HCT116 (cell line): ENCODE measurements at regions not wholly inside any gene's neighbourhood (a gene's known extent, or its start where the extent isn't known, plus 50 kb on each side); places are given as distances from the start of the nearest gene placed in this dataset.

ENCODE experiments used
- ATAC-seq: fragments of 200-7000 bp; cut with Tn5 transposase; 2 replicates; pipeline ENCODE4 v1.9.1; 2020; ENCODE audit warnings: mild to moderate bottlenecking, moderate library complexity
- BruUV-seq: library from RNA; stranded (reverse); fragments of 400-500 nt; replicated peaks from 2 replicates; lab custom pipeline; 2021; lab: Mats Ljungman, UMichigan
- CTCF ChIA-PET: fragments of 300-600 bp; sonication (Branson Sonifier 250); formaldehyde crosslinking; loops from one replicate; lab custom pipeline; 2021; ENCODE audit warnings: antibody characterized with exemption; lab: Charles Lee
- POLR2A ChIA-PET: fragments of 300-600, 350-600 bp; sonication (Branson Sonifier 250); formaldehyde crosslinking; loops from one replicate; lab custom pipeline; 2021; ENCODE audit warnings: antibody characterized with exemption; lab: Charles Lee
- RAD21 ChIA-PET, 2 experiments: fragments of 300-600 bp; sonication (Branson Sonifier 250); formaldehyde crosslinking; loops; one replicate each; lab custom pipeline; 2023; ENCODE audit warnings: low total read pairs in 2 of 2; ENCODE audit not compliant: uncharacterized antibody in 2 of 2, unreplicated experiment in 2 of 2, low non-redundant PET in 1 of 2; lab: Charles Lee
- DNase-seq: peaks from one replicate; pipeline ENCODE4 v3.0.0-alpha.2; 2010; ENCODE audit warnings: low read depth, low spot score
- H2AFZ ChIP-seq: fragments of 200-600 bp; shearing (Covaris generic), sonication (generic); 2 replicates; pipeline ENCODE4 v1.6.1; 2017; ENCODE audit warnings: low read depth, mixed run types, mixed read lengths, antibody characterized with exemption, low read length; ENCODE audit not compliant: poor library complexity, severe bottlenecking
- H3K27ac ChIP-seq: 2 replicates; pipeline ENCODE4 v1.5.1; 2012; ENCODE audit warnings: low read depth, low read length
- H3K27me3 ChIP-seq: fragments of 200-600 bp; sonication (generic); 2 replicates; pipeline ENCODE4 v1.6.1; 2016; ENCODE audit warnings: mixed run types, low read length, mixed read lengths; ENCODE audit not compliant: insufficient read depth
- H3K36me3 ChIP-seq, 2 experiments: fragments of 200-500 bp in 1 of 2; fragments of 200-600 bp in 1 of 2; sonication (Bioruptor generic) in 1 of 2; sonication (generic) in 1 of 2; 2 replicates each; pipeline versions ENCODE4 v1.5.1 to v1.6.1; 2014 to 2016; ENCODE audit warnings: low read length in 2 of 2, inconsistent platforms in 1 of 2, mixed read lengths in 1 of 2, mixed run types in 1 of 2; ENCODE audit not compliant: insufficient read depth in 2 of 2, control insufficient read depth in 1 of 2
- H3K4me1 ChIP-seq, 2 experiments: fragments of 200-600 bp in 1 of 2; sonication (generic) in 1 of 2; 2 replicates each; pipeline versions ENCODE4 v1.5.1 to v1.6.1; 2012 to 2017; ENCODE audit warnings: low read length in 2 of 2, inconsistent platforms in 1 of 2, mild to moderate bottlenecking in 1 of 2, mixed read lengths in 1 of 2, mixed run types in 1 of 2, moderate library complexity in 1 of 2; ENCODE audit not compliant: insufficient read depth in 2 of 2, control insufficient read depth in 1 of 2
- H3K4me2 ChIP-seq: fragments of 200-600 bp; sonication (generic); 2 replicates; pipeline ENCODE4 v1.6.1; 2017; ENCODE audit warnings: mixed run types, low read length, mixed read lengths
- H3K4me3 ChIP-seq, 2 experiments: fragments of 200-600 bp in 1 of 2; sonication (generic) in 1 of 2; replicated peaks in 1 of 2; 2 replicates each; pipeline ENCODE4 v1.5.1; 2011 to 2016; ENCODE audit warnings: low read length in 2 of 2, control low read depth in 1 of 2, low read depth in 1 of 2, mild to moderate bottlenecking in 1 of 2, mixed read lengths in 1 of 2, mixed run types in 1 of 2
- H3K79me2 ChIP-seq: fragments of 200-600 bp; sonication (generic); 2 replicates; pipeline ENCODE4 v1.6.1; 2017; ENCODE audit warnings: mild to moderate bottlenecking, mixed run types, low read length, moderate library complexity, mixed read lengths; ENCODE audit not compliant: insufficient read depth
- H3K9ac ChIP-seq: fragments of 200-600 bp; sonication (generic); 2 replicates; pipeline ENCODE4 v1.6.1; 2016; ENCODE audit warnings: low read length, mixed read lengths
- H3K9me2 ChIP-seq: fragments of 200-600 bp; sonication (generic), shearing (Covaris generic); 2 replicates; pipeline ENCODE4 v1.6.1; 2017; ENCODE audit warnings: mixed run types, mild to moderate bottlenecking, moderate library complexity; ENCODE audit not compliant: insufficient read depth
- H3K9me3 ChIP-seq, 2 experiments: fragments of 200-500 bp in 1 of 2; fragments of 200-600 bp in 1 of 2; sonication (Bioruptor generic) in 1 of 2; sonication (generic) in 1 of 2; 2 replicates each; pipeline ENCODE4 v1.6.1; 2014 to 2017; ENCODE audit warnings: low read length in 2 of 2, mixed read lengths in 2 of 2, inconsistent platforms in 1 of 2, low read depth in 1 of 2, mild to moderate bottlenecking in 1 of 2, mixed run types in 1 of 2, moderate library complexity in 1 of 2; ENCODE audit not compliant: control insufficient read depth in 1 of 2, insufficient read depth in 1 of 2
- H4K20me1 ChIP-seq: fragments of 200-600 bp; sonication (generic), shearing (Covaris generic); 2 replicates; pipeline ENCODE4 v1.6.1; 2017; ENCODE audit warnings: mixed run types, mild to moderate bottlenecking, moderate library complexity; ENCODE audit not compliant: insufficient read depth
- CBX3 ChIP-seq: IDR thresholded peaks from 2 replicates; pipeline ENCODE4 v1.6.1; 2012; ENCODE audit warnings: low read depth
- CEBPB ChIP-seq: IDR thresholded peaks from 2 replicates; pipeline ENCODE4 v1.6.1; 2012; ENCODE audit warnings: low read depth
- EGR1 ChIP-seq: IDR thresholded peaks from 2 replicates; pipeline ENCODE4 v1.6.1; 2012; ENCODE audit warnings: low read depth
- EZH2phosphoT487 ChIP-seq: fragments of 200-600 bp; IDR thresholded peaks from 2 replicates; pipeline ENCODE4 v1.6.1; 2018; ENCODE audit warnings: antibody characterized with exemption, borderline replicate concordance
- FOSL1 ChIP-seq: IDR thresholded peaks from 2 replicates; pipeline ENCODE4 v1.6.1; 2012; ENCODE audit warnings: low read depth
- JUND ChIP-seq: IDR thresholded peaks from 2 replicates; pipeline ENCODE4 v1.6.1; 2012
- MAX ChIP-seq: IDR thresholded peaks from 2 replicates; pipeline ENCODE4 v1.6.1; 2012
- POLR2AphosphoS5 ChIP-seq: IDR thresholded peaks from 2 replicates; pipeline ENCODE4 v1.6.1; 2011; ENCODE audit warnings: mild to moderate bottlenecking, low read depth, low read length, moderate library complexity
- RAD21 ChIP-seq: IDR thresholded peaks from 2 replicates; pipeline ENCODE4 v1.6.1; 2012; ENCODE audit warnings: low read depth, mild to moderate bottlenecking
- SIN3A ChIP-seq: IDR thresholded peaks from 2 replicates; pipeline ENCODE4 v1.6.1; 2012; ENCODE audit warnings: low read depth
- SP1 ChIP-seq: IDR thresholded peaks from 2 replicates; pipeline ENCODE4 v1.6.1; 2012; ENCODE audit warnings: low read depth
- SRF ChIP-seq: IDR thresholded peaks from 2 replicates; pipeline ENCODE4 v1.6.1; 2012; ENCODE audit warnings: low read depth
- TCF7L2 ChIP-seq: IDR thresholded peaks from 2 replicates; pipeline ENCODE4 v1.7.0; 2011; ENCODE audit warnings: borderline replicate concordance, inconsistent platforms; ENCODE audit not compliant: insufficient read depth, insufficient read length; ENCODE audit errors: extremely low read depth
- YY1 ChIP-seq: IDR thresholded peaks from 2 replicates; pipeline ENCODE4 v1.6.1; 2011; ENCODE audit warnings: low read length, low read depth, moderate library complexity, mild to moderate bottlenecking; ENCODE audit not compliant: insufficient replicate concordance; ENCODE audit errors: extremely low read depth
- ZBTB33 ChIP-seq: IDR thresholded peaks from 2 replicates; pipeline ENCODE4 v1.6.1; 2011; ENCODE audit warnings: mild to moderate bottlenecking, low read length, moderate library complexity; ENCODE audit not compliant: insufficient replicate concordance; ENCODE audit errors: extremely low read depth
- ZNF274 ChIP-seq: fragments of 200-500 bp; sonication (Bioruptor generic); IDR thresholded peaks from 2 replicates; pipeline ENCODE4 v1.6.1; 2014; ENCODE audit warnings: mild to moderate bottlenecking, low read depth, low read length, inconsistent platforms
- intact Hi-C: fragments of 100-400 bp; cut with micrococcal nuclease; formaldehyde crosslinking; loops from 2 replicates; pipeline ENCODE4 v1.10.0; 2022
- TF ChIP-seq, protein P1 (sequence below): IDR thresholded peaks from 2 replicates; pipeline ENCODE4 v1.6.1; 2012; ENCODE audit warnings: low read depth

GRCh38 chr11:62025487-62026105 is 58.2 kb upstream of the FTH1 start:
- no peaks in the 10 kb centered on the region for H3K9me3 ChIP-seq
- BruUV-seq: no TSS peak
- H3K4me1 ChIP-seq: peaks cover 16 to 30% of the 10 kb centered on the region in 2 experiments
- H3K9ac ChIP-seq: peak overlapping the region; percentile 11
- H3K27me3 ChIP-seq: no peaks in the 10 kb centered on the region
- H4K20me1 ChIP-seq: no peaks in the 10 kb centered on the region
- no peaks in the 10 kb centered on the region for H3K79me2 ChIP-seq
- no peaks in the 10 kb centered on the region for H3K9me2 ChIP-seq
- POLR2A ChIA-PET: interaction anchor here (0.9 to 2.1 kb wide), 5 partner anchors 13 to 62 kb away, joined by 3 to 7 read pairs (median 4); partner anchors contain the start of gene FTH1
- H3K4me2 ChIP-seq: peak overlapping the region; percentile 51
- RAD21 ChIA-PET: no interaction called here
- DNase-seq (peak; percentile 82), ATAC-seq (peak; percentile 80)
- intact Hi-C loops: loop anchor here (2.0 kb wide), 1 partner anchor 19 kb away; no protein-coding TSS in a partner anchor
- CTCF ChIA-PET: interaction anchor here (1.0 kb wide), 1 partner anchor 56 kb away, joined by 4 read pairs; no protein-coding TSS in a partner anchor
- peak overlapping the region; percentile 33 for H2AFZ ChIP-seq
- no peak for TF ChIP-seq EZH2phosphoT487
- peak; percentile 57 for TF ChIP-seq POLR2AphosphoS5
- TF ChIP-seq FOSL1: peak; percentile 67
- peak; percentile 8 for TF ChIP-seq YY1
- TF ChIP-seq, protein P1, sequence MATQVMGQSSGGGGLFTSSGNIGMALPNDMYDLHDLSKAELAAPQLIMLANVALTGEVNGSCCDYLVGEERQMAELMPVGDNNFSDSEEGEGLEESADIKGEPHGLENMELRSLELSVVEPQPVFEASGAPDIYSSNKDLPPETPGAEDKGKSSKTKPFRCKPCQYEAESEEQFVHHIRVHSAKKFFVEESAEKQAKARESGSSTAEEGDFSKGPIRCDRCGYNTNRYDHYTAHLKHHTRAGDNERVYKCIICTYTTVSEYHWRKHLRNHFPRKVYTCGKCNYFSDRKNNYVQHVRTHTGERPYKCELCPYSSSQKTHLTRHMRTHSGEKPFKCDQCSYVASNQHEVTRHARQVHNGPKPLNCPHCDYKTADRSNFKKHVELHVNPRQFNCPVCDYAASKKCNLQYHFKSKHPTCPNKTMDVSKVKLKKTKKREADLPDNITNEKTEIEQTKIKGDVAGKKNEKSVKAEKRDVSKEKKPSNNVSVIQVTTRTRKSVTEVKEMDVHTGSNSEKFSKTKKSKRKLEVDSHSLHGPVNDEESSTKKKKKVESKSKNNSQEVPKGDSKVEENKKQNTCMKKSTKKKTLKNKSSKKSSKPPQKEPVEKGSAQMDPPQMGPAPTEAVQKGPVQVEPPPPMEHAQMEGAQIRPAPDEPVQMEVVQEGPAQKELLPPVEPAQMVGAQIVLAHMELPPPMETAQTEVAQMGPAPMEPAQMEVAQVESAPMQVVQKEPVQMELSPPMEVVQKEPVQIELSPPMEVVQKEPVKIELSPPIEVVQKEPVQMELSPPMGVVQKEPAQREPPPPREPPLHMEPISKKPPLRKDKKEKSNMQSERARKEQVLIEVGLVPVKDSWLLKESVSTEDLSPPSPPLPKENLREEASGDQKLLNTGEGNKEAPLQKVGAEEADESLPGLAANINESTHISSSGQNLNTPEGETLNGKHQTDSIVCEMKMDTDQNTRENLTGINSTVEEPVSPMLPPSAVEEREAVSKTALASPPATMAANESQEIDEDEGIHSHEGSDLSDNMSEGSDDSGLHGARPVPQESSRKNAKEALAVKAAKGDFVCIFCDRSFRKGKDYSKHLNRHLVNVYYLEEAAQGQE: no peak
- TF ChIP-seq CEBPB: peak; percentile 96
- no peak for TF ChIP-seq ZNF274
- no peak; the same call in 1 of the 2 replicates for TF ChIP-seq SRF
- peak; percentile 93 for TF ChIP-seq CBX3
- TF ChIP-seq JUND: peak; percentile 71
- 0 out of 2 replicates have a peak, but pooled peaks have one; percentile 22 for TF ChIP-seq EGR1
- TF ChIP-seq SIN3A: peak; percentile 94
- peak; percentile 31; the same call in 1 of the 2 replicates for TF ChIP-seq RAD21
- TF ChIP-seq SP1: peak; percentile 88
- TF ChIP-seq MAX: peak; percentile 97
- TF ChIP-seq TCF7L2: no peak
- peak; percentile 3 for TF ChIP-seq ZBTB33
- H3K36me3 ChIP-seq: no peaks in the 10 kb centered on the region
- peak overlapping the region; percentile 8 to 24 for H3K4me3 ChIP-seq
- H3K27ac ChIP-seq: peak overlapping the region; percentile 41
